HG03159 (cell line): ENCODE measurements at regions not wholly inside any gene's neighbourhood (a gene's known extent, or its start where the extent isn't known, plus 50 kb on each side); places are given as distances from the start of the nearest gene placed in this dataset.
"Not testable (repeated sequence)": the region's sequence is repeated elsewhere in the genome, so short reads cannot be mapped to it uniquely, and the experiment has no call there.

Source experiments
- ATAC-seq: cut with Tn5 transposase; IDR thresholded peaks from one replicate; pipeline ENCODE4 v1.9.1; 2021; ENCODE audit warnings: mild to moderate bottlenecking, moderate library complexity; ENCODE audit not compliant: unreplicated experiment

GRCh38 chr1:200254602-200255001, 155.2 kb downstream of the ZNF281 start:
- not testable (repeated sequence) for ATAC-seq

- ATAC-seq: no peak
Observed at GRCh38 chr1:200253774-200254495, 155.9 kb downstream of the ZNF281 start.

- no peak for ATAC-seq
Observed at GRCh38 chr1:200252531-200252930, 157.3 kb downstream of the ZNF281 start.

- no peak for ATAC-seq
Observed at GRCh38 chr1:200250469-200250868, 159.4 kb downstream of the ZNF281 start.

DNA sequence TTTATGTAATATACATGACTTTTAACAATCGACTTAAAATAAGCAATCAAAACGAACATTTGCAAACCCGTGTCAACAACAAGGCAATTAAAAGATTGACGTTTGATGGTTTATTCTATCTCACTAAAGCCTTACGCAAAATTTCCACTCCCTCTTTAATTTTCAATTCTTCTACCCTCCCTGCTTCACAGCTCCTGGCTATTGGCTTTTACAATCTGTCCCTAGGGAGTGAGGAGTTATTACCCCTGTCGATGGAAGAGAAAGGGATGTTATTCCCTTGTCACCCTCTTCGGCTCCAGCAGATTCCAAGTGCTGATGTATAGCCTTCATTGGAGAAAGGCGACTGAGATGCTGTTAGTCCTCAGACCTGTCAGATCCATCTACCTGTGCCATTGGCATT, 161.3 kb downstream of the ZNF281 start:
- no peak for ATAC-seq

- ATAC-seq: no peak
Observed at GRCh38 chr1:200247518-200247917, 162.3 kb downstream of the ZNF281 start.

GRCh38 chr1:200245473-200245872, 164.4 kb downstream of the ZNF281 start:
- ATAC-seq: no peak

- no peak for ATAC-seq
Observed at GRCh38 chr1:200243042-200243437, 166.8 kb downstream of the ZNF281 start.

DNA sequence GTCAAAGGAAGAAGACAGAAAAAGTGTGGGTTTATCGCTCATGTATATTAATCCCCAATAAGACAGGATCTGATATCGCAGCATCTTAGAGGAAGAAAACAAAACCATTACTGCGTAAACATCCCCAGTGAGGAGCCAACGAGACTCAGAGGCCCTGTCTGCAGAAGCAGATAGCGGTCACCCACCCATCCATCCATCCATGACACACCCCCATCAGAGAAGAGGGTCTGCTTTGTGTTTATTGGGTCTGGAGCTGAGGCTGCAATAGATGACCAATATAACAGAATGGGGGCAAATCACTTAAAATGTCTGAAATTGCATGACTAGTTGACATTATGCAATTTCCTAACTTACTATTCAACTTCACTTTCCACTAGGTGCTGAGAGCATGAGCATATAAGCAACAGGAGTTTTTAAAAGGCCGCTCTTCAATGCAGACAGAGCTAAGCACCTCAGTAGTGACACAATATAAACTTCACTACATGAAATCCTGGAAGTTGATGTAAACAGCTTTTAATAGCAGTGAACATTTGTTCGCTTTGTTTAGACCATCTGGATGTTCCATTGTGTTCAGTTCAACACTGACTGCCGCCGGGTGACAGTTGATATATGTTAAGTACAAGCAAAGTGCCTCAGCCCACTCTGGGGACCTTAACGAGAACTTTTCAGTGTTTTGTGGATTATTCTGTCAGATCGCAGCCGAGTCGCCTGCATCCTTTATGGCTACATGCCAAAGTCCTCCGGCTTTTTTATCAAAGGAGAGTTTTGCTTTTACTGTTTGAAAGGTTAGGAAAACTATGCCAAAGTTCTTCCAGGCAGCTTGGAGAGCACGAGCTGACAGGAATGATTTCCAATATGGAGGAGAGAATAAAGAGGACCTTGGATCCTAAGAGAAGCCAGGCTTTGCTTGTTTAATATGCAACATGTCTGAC, 167.5 kb downstream of the ZNF281 start:
- ATAC-seq: no peak

DNA sequence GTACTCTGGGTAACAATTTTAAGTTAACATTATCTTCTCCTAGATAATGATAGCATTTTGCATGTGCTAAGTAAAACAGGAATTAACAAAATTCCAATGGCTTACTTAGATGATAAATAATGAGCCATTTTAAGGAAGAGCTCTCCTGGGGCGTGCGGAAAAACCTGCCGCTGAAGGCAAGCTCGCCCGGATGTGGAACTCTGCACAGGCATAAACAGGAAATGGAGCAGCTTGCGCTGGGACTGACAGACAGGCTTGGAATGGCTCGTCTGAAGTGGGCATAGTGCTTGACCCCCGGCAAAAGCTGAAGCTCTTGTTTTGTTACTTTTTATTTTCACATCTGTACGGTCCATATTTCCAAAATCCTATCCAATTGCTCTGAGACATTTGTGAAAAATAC, 169.2 kb downstream of the ZNF281 start:
- no peak for ATAC-seq

GRCh38 chr1:200238311-200238710, 171.5 kb downstream of the ZNF281 start:
- no peak for ATAC-seq

- ATAC-seq: no peak
Observed at GRCh38 chr1:200237066-200237465, 172.8 kb downstream of the ZNF281 start.

GRCh38 chr1:200234938-200235337, 174.9 kb downstream of the ZNF281 start:
- no peak for ATAC-seq

DNA sequence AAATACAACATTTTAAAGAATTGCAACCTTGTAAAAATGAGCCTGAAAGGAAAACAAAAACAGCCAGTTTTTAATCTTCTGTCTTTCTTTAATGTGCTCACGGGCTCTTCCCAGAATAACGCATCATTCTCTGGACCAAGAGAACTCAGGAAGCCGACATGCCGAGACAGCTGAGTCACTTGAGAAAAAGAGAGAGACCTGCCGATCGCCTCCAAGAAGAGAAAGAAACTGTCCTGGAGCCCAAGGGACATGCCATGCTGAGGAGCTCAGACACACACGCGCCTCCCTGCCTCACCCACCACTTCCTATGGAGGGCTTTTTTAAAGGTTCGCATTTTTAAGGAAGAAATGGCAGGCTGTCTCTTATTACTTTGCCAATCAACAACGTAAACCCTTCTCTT, 176.4 kb downstream of the ZNF281 start:
- no peak for ATAC-seq

GRCh38 chr1:200231787-200232231, 178.0 kb downstream of the ZNF281 start:
- no peak for ATAC-seq

GRCh38 chr1:200230671-200231070, 179.2 kb downstream of the ZNF281 start:
- ATAC-seq: no peak

GRCh38 chr1:200228486-200228885, 181.3 kb downstream of the ZNF281 start:
- ATAC-seq: no peak

DNA sequence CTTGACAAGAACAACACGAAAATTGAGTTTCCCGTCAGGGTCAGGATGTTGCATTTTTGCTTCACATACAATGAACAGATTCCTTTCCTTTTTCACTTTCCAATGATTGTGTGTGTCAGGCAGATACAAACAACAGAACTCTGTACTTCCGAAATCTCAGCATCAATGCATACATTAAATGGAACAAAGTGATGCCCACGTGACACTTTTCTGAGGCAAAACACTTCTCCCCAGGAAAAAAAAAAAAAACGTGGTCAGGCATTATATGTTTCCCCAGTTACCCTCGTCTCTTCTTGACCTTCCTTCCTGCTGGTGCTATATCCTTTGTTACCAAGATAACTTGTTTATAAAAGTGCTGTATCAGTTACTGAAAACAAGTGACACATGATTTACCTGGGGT, 181.8 kb downstream of the ZNF281 start:
- ATAC-seq: no peak
